COLO829 (cell line): ENCODE measurements at regions not wholly inside any gene's neighbourhood (a gene's known extent, or its start where the extent isn't known, plus 50 kb on each side); places are given as distances from the start of the nearest gene placed in this dataset.
A peak's percentile ranks its signal among the peaks of the same experiment; 100 is the strongest.

Experiments
- DNase-seq: peaks from one replicate; pipeline ENCODE4 v3.0.0; 2012; ENCODE audit warnings: low spot score

DNA sequence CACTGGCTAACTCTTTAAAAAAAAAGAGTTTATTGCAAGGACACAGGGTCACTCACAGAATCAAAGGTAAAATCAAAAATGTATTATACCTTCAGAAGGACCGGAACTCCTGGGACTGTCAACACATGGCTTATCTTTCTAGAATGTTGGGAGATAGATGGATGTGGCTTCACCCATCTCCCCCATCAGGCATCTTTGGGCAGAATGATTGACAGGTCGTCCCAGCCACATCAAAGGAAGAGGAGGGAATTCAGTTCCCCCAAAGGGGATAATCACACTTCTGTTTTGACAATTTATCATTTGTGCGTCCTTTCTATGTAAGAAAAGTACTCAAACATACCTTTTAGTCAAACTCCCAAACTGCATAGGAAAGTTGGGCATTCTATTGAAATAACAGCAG lies 228.6 kb upstream of the CDH5 start:
- no peak for DNase-seq

DNA sequence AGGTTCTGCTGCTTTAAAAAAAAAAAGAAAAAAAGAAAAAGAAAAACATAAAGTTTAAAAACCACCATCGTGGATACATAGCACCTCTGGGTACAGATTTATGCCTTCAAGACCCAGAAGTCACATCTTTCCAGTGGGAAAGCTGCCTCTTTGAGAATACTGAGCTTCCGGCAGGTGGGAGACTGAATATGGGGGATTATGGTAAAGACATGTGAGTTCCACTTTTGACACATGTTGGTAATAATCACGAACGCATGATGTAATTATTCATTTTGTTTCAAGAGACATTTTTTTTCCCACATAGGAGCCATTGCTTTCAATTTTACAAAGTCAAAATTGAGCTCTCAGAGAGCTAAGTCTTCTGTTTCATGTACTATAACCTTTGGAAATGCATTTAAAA lies 229.7 kb upstream of the CDH5 start:
- DNase-seq = no peak

- DNase-seq = no peak
Observed at GRCh38 chr16:66135838-66136237, 230.7 kb upstream of the CDH5 start.

- DNase-seq = no peak
Observed at GRCh38 chr16:66135421-66135831, 231.1 kb upstream of the CDH5 start.

- DNase-seq = no peak
Observed at GRCh38 chr16:66134875-66135274, 231.6 kb upstream of the CDH5 start.

DNA sequence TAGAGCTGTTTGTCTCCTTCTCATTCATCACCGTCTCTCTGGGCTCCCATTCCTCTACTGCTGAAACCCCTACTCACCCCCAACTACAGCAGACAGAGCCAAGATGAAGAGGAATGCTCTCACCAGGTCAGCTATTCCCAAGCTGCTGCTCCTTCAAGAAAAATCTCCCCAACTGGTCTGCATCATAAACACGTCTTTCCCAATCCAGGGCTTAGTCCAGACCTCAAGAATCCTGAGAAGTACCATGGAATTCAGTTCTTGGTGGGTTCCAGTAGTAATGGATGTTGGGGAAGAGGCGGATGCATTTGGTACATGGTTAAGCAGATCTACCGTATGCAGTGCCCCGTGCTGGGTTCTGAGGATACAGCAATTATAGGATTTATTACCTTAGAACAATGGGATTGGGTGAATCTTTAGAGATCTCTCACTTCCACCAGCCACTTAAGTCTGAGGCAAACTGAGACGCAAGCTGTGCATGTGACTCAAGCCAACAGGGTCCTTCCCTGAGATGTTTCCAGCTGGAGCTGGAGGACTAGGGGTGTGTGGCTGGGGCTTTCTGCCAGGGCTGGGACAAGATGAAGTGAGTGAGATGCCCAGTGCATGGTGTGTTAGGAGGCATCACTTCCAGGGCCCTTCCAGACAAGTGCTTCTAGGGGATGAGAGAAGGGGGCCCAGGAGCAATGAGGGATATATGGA lies 232.7 kb upstream of the CDH5 start:
- no peak for DNase-seq

DNA sequence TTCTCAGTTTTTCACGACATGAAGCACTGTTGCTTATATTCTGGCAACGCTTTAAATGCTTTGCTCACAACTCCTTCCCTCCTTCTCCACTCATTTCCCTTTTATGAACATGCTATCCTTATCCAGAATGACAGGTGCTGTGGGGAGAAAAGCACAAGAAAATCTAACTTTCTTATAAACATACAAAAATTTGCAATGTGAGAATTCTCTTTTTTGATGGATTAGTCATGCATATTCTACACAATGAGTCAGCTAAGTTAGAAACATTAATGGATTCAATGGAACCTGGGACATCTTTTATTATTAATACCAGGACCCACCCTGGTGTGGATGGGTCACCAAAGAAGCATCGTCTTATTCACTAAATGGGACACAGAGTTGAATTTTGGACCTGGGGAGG lies 234.6 kb upstream of the CDH5 start:
- DNase-seq = no peak

DNA sequence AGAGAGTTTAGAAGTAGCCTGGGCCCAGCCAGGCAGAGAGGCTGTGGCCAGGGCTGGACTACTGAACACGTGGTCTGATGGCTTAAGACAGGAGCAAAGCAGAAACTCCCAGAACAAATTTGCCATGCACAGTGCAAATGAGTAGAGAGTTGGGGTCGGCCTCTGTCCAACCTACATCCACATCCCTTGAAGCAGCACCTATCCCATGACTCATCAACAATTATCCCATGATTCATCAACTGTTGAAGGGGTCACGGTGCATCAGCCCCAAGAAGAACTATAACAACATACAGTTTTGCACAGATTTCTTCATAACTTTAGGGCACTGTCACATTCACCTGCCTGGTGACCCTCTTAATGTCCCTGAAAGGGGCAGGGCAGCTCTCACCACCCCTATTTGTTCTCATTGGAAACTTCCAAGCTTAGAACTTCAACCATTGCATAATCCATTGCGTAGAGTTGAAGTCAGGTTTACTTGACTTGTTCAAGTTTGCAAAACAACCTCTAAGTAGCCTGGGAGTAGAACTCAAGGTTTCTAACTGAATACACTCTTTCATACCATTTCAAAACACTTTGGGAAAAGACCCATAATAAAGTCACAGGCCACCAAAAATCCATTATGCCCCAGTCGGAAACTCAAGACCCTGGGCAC lies 235.2 kb upstream of the CDH5 start:
- no peak for DNase-seq

DNA sequence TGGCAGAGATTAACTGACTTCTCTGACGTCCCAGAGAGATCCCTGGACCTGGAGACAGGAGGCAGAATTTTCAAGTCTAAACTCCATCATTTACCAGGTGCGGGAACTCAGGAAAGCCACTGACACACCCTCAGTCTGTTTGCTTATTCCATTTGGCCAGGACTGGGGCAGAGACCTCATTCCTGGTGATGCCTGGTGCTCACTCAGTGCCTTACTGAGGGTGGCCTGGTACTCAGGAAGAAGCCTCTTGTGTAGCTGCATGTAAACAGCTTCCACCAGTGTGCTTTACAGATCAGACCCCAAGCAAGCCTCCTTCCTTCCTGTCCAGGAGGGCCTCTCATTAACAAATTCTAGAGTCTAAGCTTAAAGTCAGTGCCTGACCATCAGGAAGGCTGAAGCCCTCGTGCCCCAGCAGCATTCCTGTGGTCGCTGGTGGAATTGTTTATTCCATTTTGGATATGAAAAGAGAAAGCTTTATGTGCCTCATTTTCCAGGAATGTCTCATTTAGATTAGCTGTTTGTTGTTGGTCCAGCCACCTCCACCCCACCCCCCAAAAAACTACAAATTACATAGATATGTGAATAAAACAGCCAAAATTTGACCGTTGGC lies 236.1 kb upstream of the CDH5 start:
- no peak for DNase-seq

- no peak for DNase-seq
Observed at GRCh38 chr16:66129196-66129595, 237.3 kb upstream of the CDH5 start.

GRCh38 chr16:66128371-66128770 lies 238.1 kb upstream of the CDH5 start:
- no peak for DNase-seq

DNA sequence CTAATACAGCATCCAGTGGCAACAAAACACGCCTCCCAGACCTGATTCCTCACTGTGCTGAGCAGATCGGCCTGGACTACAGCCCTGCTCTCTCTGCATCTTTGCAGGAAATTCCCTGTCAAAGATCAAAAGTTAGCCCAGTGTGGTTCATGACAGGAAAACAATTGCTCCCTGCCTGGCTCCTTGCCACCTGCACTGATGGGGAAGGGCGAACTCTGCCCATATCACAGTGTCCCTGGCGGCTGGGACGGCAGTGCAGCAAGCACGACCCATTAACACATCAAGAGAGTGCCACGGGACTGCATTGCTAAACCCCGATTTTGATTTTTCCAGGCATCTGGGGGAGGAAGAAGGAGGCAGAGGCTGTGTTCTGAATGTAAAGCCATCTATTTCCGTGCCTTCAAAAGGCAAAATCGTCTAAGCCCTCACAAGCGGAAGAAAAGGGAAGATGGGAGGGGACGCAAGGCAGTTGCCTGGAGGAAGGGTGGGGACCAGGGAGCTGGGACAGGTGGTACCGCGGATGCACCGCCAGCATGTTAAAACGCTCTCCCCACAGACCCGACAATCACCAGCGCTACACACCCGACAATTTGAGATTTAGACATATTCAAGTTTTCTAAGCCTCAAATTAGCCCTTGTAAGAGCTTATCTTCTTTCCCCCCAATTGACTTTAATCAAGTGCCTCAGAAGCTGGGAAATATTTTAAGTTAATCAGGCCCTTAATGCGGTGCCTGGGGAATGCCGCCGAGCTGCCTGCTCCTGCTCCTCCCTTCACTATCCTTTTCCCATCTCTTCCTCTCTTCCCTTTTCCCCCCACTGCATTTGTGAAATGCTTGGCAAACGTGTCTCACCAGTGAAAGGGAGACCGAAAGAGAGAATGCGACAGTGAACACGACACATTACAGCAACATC lies 238.8 kb upstream of the CDH5 start:
- DNase-seq = no peak

DNA sequence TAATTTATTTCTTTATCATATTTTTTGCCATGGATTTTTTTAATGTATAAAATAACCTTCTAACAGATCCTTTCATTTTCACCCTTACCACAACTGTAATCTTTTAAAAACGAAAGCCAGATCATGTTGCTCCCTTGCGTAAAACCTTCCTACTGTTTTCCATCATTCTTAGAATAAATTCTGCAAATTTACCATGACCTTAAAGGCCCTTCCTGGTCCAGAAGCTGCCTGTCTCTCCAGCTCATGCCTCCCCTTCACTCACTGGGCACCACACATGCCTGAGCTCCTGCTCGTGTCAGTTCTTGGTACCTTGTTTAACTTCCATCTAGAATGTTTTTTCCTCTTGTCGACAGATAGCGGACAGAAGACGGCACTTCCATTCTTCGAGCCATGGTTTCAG lies 245.0 kb upstream of the CDH5 start:
- no peak for DNase-seq

GRCh38 chr16:66120656-66121055 lies 245.8 kb upstream of the CDH5 start:
- DNase-seq = no peak

- no peak for DNase-seq
Observed at GRCh38 chr16:66116163-66117002, 250.1 kb upstream of the CDH5 start.

GRCh38 chr16:66115373-66115772 lies 251.1 kb upstream of the CDH5 start:
- no peak for DNase-seq

- DNase-seq = no peak
Observed at GRCh38 chr16:66113223-66113622, 253.3 kb upstream of the CDH5 start.

DNA sequence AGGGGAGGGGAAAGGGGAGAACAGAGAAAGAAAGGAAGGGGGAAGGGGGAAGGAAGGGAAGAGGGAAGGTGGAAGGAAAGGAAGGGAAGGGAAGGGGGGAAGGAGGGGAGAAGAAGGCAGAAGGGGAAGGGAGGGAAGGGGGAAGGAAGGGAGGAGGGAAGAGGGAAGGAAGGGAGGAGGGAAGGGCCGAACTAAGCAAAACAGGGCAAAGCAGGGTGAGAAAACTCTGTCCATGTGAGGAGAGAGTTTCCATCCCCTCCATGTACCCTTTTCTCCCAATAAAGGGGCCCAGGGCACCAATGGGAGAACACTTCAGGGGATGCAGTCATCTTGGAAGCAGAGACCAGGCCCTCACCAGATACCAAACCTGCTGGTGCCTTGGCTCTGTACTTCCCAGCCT lies 256.8 kb upstream of the CDH5 start:
- no peak for DNase-seq

DNA sequence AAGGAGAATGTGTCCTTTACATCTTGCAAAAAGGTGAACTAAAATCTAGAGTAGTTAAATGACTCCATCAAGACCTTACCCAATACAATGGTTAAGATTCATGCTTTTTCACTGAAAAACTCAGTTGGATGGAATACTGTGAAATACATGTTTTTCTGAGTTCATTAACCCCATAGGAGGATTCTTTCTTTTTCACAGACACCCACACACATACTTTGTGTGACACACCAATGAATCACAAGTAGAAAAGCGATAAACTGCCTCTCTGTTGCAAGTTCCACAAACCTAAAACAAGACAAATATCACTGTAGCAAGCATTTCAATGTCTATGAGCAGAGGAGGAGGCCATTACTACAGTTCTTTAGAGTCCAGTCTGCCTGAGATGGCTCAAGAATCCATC lies 258.8 kb upstream of the CDH5 start:
- DNase-seq = peak; percentile 36

- peak; percentile 22 for DNase-seq
Observed at GRCh38 chr16:66103211-66103610, 263.3 kb upstream of the CDH5 start.

- DNase-seq = no peak
Observed at GRCh38 chr16:66099306-66099705, 267.2 kb upstream of the CDH5 start.

DNA sequence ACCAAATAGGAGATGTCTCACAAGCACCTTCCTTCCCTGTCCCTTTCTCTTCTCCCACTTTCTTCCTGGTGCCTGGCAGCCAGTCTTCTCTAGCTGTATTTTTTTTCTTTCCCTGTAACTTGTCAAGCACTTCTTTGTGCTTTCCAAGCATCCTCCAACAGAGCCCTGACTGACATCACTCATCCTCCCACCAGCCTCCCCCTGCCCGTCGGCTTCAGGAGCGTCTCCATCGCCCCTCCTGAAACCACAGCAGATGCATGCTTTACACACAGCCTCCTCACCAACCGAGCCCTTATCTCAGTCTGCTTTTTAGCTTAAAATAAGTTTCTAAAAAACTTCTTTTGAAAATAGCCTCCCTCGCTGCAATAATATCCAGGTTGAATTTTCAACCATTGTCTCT lies 268.7 kb upstream of the CDH5 start:
- DNase-seq = no peak
